ENCODE measurements at regions not wholly inside any gene's neighbourhood (a gene's known extent, or its start where the extent isn't known, plus 50 kb on each side); places are given as distances from the start of the nearest gene placed in this dataset.

GRCh38 chr4:158079661-158080060 is 93.2 kb downstream of the GASK1B start:
- no peak overlapping the region for H3K4me3 ChIP-seq
- TF ChIP-seq CTCF (IDR thresholded peaks at IDR 0.05): no peak
- H3K4me1 ChIP-seq: no peaks in the 10 kb centered on the region
- H3K27ac ChIP-seq: no peak overlapping the region
- H3K9me3 ChIP-seq: no peaks in the 10 kb centered on the region
- ATAC-seq: no peak
- intact Hi-C loops (cut with DNase I): no loop called here
- H3K36me3 ChIP-seq: no peaks in the 10 kb centered on the region
- H3K27me3 ChIP-seq (ENCODE audit: low read depth): no peaks in the 10 kb centered on the region
- DNase-seq: no peak

- no peak for TF ChIP-seq CTCF (IDR thresholded peaks at IDR 0.05)
- DNase-seq: no peak
- H3K4me1 ChIP-seq: no peaks in the 10 kb centered on the region
- H3K36me3 ChIP-seq: no peaks in the 10 kb centered on the region
- no peaks in the 10 kb centered on the region for H3K9me3 ChIP-seq
- no peak overlapping the region for H3K27ac ChIP-seq
- no peak for ATAC-seq
- intact Hi-C loops (cut with DNase I): no loop called here
- H3K27me3 ChIP-seq (ENCODE audit: low read depth): no peaks in the 10 kb centered on the region
- no peak overlapping the region for H3K4me3 ChIP-seq
Measured at GRCh38 chr4:158077835-158078234, 95.0 kb downstream of the GASK1B start.

- Histone ChIP-seq H3K27me3 (ENCODE audit: low read depth) (no peaks in the 10 kb centered on the region), H3K4me1 (no peaks in the 10 kb centered on the region), H3K36me3 (no peaks in the 10 kb centered on the region), H3K27ac (no peak overlapping the region), H3K9me3 (no peaks in the 10 kb centered on the region), H3K4me3 (no peak overlapping the region)
- ATAC-seq (no peak), DNase-seq (no peak)
- no peak for TF ChIP-seq CTCF (IDR thresholded peaks at IDR 0.05)
- intact Hi-C loops (cut with DNase I): no loop called here
Measured at GRCh38 chr4:158074851-158075250, 98.0 kb downstream of the GASK1B start.

GRCh38 chr4:158071931-158072330 is 100.9 kb downstream of the GASK1B start:
- intact Hi-C loops (cut with DNase I): no loop called here
- no peak overlapping the region for H3K4me3 ChIP-seq
- no peak for DNase-seq
- H3K9me3 ChIP-seq: no peaks in the 10 kb centered on the region
- H3K27ac ChIP-seq: no peak overlapping the region
- H3K4me1 ChIP-seq: no peaks in the 10 kb centered on the region
- H3K27me3 ChIP-seq (ENCODE audit: low read depth): no peaks in the 10 kb centered on the region
- no peak for ATAC-seq
- no peak for TF ChIP-seq CTCF (IDR thresholded peaks at IDR 0.05)
- H3K36me3 ChIP-seq: no peaks in the 10 kb centered on the region

- Histone ChIP-seq H3K4me3 (no peak overlapping the region), H3K36me3 (no peaks in the 10 kb centered on the region), H3K4me1 (no peaks in the 10 kb centered on the region), H3K9me3 (no peaks in the 10 kb centered on the region), H3K27me3 (ENCODE audit: low read depth) (no peaks in the 10 kb centered on the region), H3K27ac (no peak overlapping the region)
- TF ChIP-seq CTCF (IDR thresholded peaks at IDR 0.05): no peak
- DNase-seq (no peak), ATAC-seq (no peak)
- intact Hi-C loops (cut with DNase I): no loop called here
Measured at GRCh38 chr4:158068068-158068467, 104.8 kb downstream of the GASK1B start.

GRCh38 chr4:158067646-158068045 is 105.2 kb downstream of the GASK1B start:
- no peak for ATAC-seq
- Histone ChIP-seq H3K27ac (no peak overlapping the region), H3K9me3 (no peaks in the 10 kb centered on the region), H3K4me1 (no peaks in the 10 kb centered on the region), H3K27me3 (ENCODE audit: low read depth) (no peaks in the 10 kb centered on the region), H3K4me3 (no peak overlapping the region), H3K36me3 (no peaks in the 10 kb centered on the region)
- TF ChIP-seq CTCF (IDR thresholded peaks at IDR 0.05): no peak
- intact Hi-C loops (cut with DNase I): no loop called here
- no peak for DNase-seq
